SK-N-SH (cell line): ENCODE measurements at regions not wholly inside any gene's neighbourhood (a gene's known extent, or its start where the extent isn't known, plus 50 kb on each side); places are given as distances from the start of the nearest gene placed in this dataset.

Experiments
- CTCF ChIA-PET: fragments of 300-600, 350-600 bp; formaldehyde crosslinking; extraction: SDS; loops from one replicate; lab custom pipeline; 2021; lab: Yijun Ruan, JAX
- POLR2A ChIA-PET: fragments of 350-600 bp; sonication (Branson Sonifier 250); formaldehyde crosslinking; extraction: SDS; loops from one replicate; lab custom pipeline; 2020; ENCODE audit warnings: antibody characterized with exemption, inconsistent platforms; lab: Yijun Ruan, JAX
- DNase-seq: peaks from one replicate; pipeline ENCODE4 v3.0.0; 2012
- H2AFZ ChIP-seq: fragments of 200-600 bp; sonication (generic); 2 replicates; pipeline ENCODE4 v1.8.1; 2016; ENCODE audit warnings: antibody characterized with exemption, mild to moderate bottlenecking, low read depth
- H3F3A ChIP-seq: fragments of 200-600 bp; sonication (generic); replicated peaks from 2 replicates; pipeline ENCODE3; 2016; ENCODE audit warnings: antibody characterized with exemption, mild to moderate bottlenecking; ENCODE audit not compliant: insufficient read depth
- H3K27ac ChIP-seq, 2 experiments: fragments of 200-500 bp in 1 of 2; fragments of 200-600 bp in 1 of 2; sonication (Bioruptor generic) in 1 of 2; sonication (generic), shearing (Covaris generic) in 1 of 2; 2 replicates each; pipeline versions ENCODE4 v1.5.1 to v1.6.1; 2014 to 2016; ENCODE audit warnings: low read depth in 2 of 2, inconsistent platforms in 1 of 2, low read length in 1 of 2, mild to moderate bottlenecking in 1 of 2, mixed read lengths in 1 of 2
- H3K27me3 ChIP-seq: fragments of 200-600 bp; sonication (generic), shearing (Covaris generic); 2 replicates; pipeline ENCODE4 v1.6.1; 2016; ENCODE audit warnings: mixed run types; ENCODE audit not compliant: insufficient read depth
- H3K36me3 ChIP-seq, 2 experiments: fragments of 200-500 bp in 1 of 2; fragments of 200-600 bp in 1 of 2; sonication (Bioruptor generic) in 1 of 2; sonication (generic) in 1 of 2; replicated peaks in 1 of 2; 2 replicates each; pipeline versions ENCODE3 to v1.5.1; 2014 to 2016; ENCODE audit warnings: low read length in 1 of 2, mild to moderate bottlenecking in 1 of 2; ENCODE audit not compliant: insufficient read depth in 2 of 2, control insufficient read depth in 1 of 2
- H3K4me1 ChIP-seq, 2 experiments: fragments of 200-500 bp in 1 of 2; fragments of 200-600 bp in 1 of 2; sonication (Bioruptor generic) in 1 of 2; sonication (generic), shearing (Covaris generic) in 1 of 2; 2 replicates each; pipeline versions ENCODE4 v1.5.1 to v1.6.1; 2014 to 2016; ENCODE audit warnings: low read depth in 1 of 2, low read length in 1 of 2, mixed run types in 1 of 2; ENCODE audit not compliant: insufficient read depth in 2 of 2, control insufficient read depth in 1 of 2
- H3K4me2 ChIP-seq: fragments of 200-600 bp; sonication (generic), shearing (Covaris generic); 2 replicates; pipeline ENCODE4 v1.6.1; 2017; ENCODE audit warnings: mixed run types
- H3K4me3 ChIP-seq, 2 experiments: fragments of 200-500 bp in 1 of 2; fragments of 200-600 bp in 1 of 2; sonication (Bioruptor generic) in 1 of 2; sonication (generic), shearing (Covaris generic) in 1 of 2; 2 replicates each; pipeline versions ENCODE4 v1.5.1 to v1.8.1; 2014 to 2016; ENCODE audit warnings: low read depth in 2 of 2, inconsistent platforms in 1 of 2, low read length in 1 of 2, mild to moderate bottlenecking in 1 of 2, mixed read lengths in 1 of 2, moderate library complexity in 1 of 2
- H3K79me2 ChIP-seq: fragments of 200-600 bp; sonication (generic); 2 replicates; pipeline ENCODE4 v1.8.1; 2017; ENCODE audit warnings: mild to moderate bottlenecking; ENCODE audit not compliant: insufficient read depth
- H3K9ac ChIP-seq: fragments of 200-600 bp; sonication (generic); 2 replicates; pipeline ENCODE4 v1.6.1; 2017; ENCODE audit warnings: mixed run types
- H3K9me2 ChIP-seq: fragments of 200-600 bp; sonication (generic); 2 replicates; pipeline ENCODE4 v1.6.1; 2017; ENCODE audit warnings: mixed run types
- H3K9me3 ChIP-seq: fragments of 200-600 bp; sonication (generic); 2 replicates; pipeline ENCODE4 v1.6.1; 2017; ENCODE audit warnings: mixed run types, mild to moderate bottlenecking, moderate library complexity
- H4K20me1 ChIP-seq: fragments of 200-600 bp; sonication (generic); 2 replicates; pipeline ENCODE4 v1.6.1; 2017; ENCODE audit warnings: mild to moderate bottlenecking, mixed run types; ENCODE audit not compliant: insufficient read depth
- CHD2 ChIP-seq: fragments of 150-350 bp; IDR thresholded peaks from 2 replicates; pipeline ENCODE4 v1.6.1; 2018; ENCODE audit warnings: low read length; ENCODE audit not compliant: partially characterized antibody
- CTCF ChIP-seq: fragments of 200-600 bp; sonication (generic); IDR thresholded peaks from 2 replicates; pipeline ENCODE4 v1.6.1; 2017; ENCODE audit warnings: antibody characterized with exemption, mild to moderate bottlenecking, moderate library complexity
- ELF1 ChIP-seq: IDR thresholded peaks from 2 replicates; pipeline ENCODE4 v1.4.0; 2012
- FOSL2 ChIP-seq: IDR thresholded peaks from 2 replicates; pipeline ENCODE4 v1.4.0; 2012; ENCODE audit warnings: low read depth, mild to moderate bottlenecking, moderate library complexity, borderline replicate concordance
- FOXM1 ChIP-seq: IDR thresholded peaks from 2 replicates; pipeline ENCODE4 v1.4.0; 2012; ENCODE audit warnings: low read depth, mild to moderate bottlenecking
- MAX ChIP-seq: IDR thresholded peaks from 2 replicates; pipeline ENCODE4 v1.4.0; 2012; ENCODE audit warnings: low read depth
- MEF2A ChIP-seq: IDR thresholded peaks from 2 replicates; pipeline ENCODE4 v1.4.0; 2012; ENCODE audit warnings: low read depth, borderline replicate concordance
- MXI1 ChIP-seq: IDR thresholded peaks from 2 replicates; pipeline ENCODE4 v1.6.1; 2012; ENCODE audit warnings: mild to moderate bottlenecking, low read depth, low read length, improper control_type of control experiment
- NFIC ChIP-seq: IDR thresholded peaks from 2 replicates; pipeline ENCODE4 v1.4.0; 2012; ENCODE audit warnings: borderline replicate concordance
- NRF1 ChIP-seq: IDR thresholded peaks from 2 replicates; pipeline ENCODE4 v1.6.1; 2012; ENCODE audit warnings: low read depth, mild to moderate bottlenecking, low read length
- PBX3 ChIP-seq: IDR thresholded peaks from 2 replicates; pipeline ENCODE4; 2012
- POLR2AphosphoS5 ChIP-seq: IDR thresholded peaks from 2 replicates; pipeline ENCODE4 v1.6.1; 2012; ENCODE audit warnings: low read depth, low read length
- REST ChIP-seq: IDR thresholded peaks from 2 replicates; pipeline ENCODE4 v1.6.1; 2012; ENCODE audit warnings: mild to moderate bottlenecking, low read depth, low read length, moderate library complexity
- RFX5 ChIP-seq: IDR thresholded peaks from 2 replicates; pipeline ENCODE4 v1.6.1; 2012; ENCODE audit warnings: mild to moderate bottlenecking, improper control_type of control experiment, low read length
- RXRA ChIP-seq: IDR thresholded peaks from 2 replicates; pipeline ENCODE4 v1.4.0; 2012; ENCODE audit warnings: low read depth, mild to moderate bottlenecking, borderline replicate concordance
- SIN3A ChIP-seq: IDR thresholded peaks from 2 replicates; pipeline ENCODE4 v1.6.1; 2012; ENCODE audit warnings: low read depth, mild to moderate bottlenecking, low read length, moderate library complexity, borderline replicate concordance
- TAF1 ChIP-seq: IDR thresholded peaks from 2 replicates; pipeline ENCODE4 v1.6.1; 2012; ENCODE audit warnings: low read depth, mild to moderate bottlenecking, low read length, moderate library complexity, borderline replicate concordance
- TCF12 ChIP-seq: IDR thresholded peaks from 2 replicates; pipeline ENCODE4 v1.4.0; 2012
- YY1 ChIP-seq: IDR thresholded peaks from 2 replicates; pipeline ENCODE4 v1.4.0; 2012; ENCODE audit warnings: low read depth, mild to moderate bottlenecking
- ZBTB33 ChIP-seq: IDR thresholded peaks from 2 replicates; pipeline ENCODE4 v1.4.0; 2012; ENCODE audit warnings: low read depth, borderline replicate concordance
- WGBS: methylation state at CpG from one replicate; pipeline ENCODE4 v1.1.6; 2017; ENCODE audit warnings: low lambda C conversion rate; 5-methylcytosine and 5-hydroxymethylcytosine counted together

GRCh38 chr13:50081679-50082425, 66.6 kb downstream of the KCNRG start:
- Histone ChIP-seq H3K9me3 (no peaks in the 10 kb centered on the region), H3K9ac (peak overlapping the region; percentile 96), H3K27me3 (no peaks in the 10 kb centered on the region), H3K4me1 (peaks cover 5 to 7% of the 10 kb centered on the region in 2 experiments; a peak in 3 of 4 replicates), H3K27ac (peak overlapping the region; percentile 85 to 90), H3K4me2 (peak overlapping the region; percentile 87), H4K20me1 (peaks cover 23% of the 10 kb centered on the region; the same call in 1 of the 2 replicates)
- DNase-seq, result peak; percentile 94
- under 1% methylated on average over 45 of the region's 49 CpGs for WGBS
- POLR2A ChIA-PET, result interaction anchor here (0.6 to 3.1 kb wide), 4 partner anchors 44 to 448 kb away, joined by 3 to 14 read pairs (median 8); partner anchors contain the start of genes SPRYD7 and TRIM13
- TF ChIP-seq ZBTB33, result no peak
- TF ChIP-seq MXI1, result no peak
- peak; percentile 3; the same call in 1 of the 2 replicates for TF ChIP-seq TCF12
- TF ChIP-seq CHD2, result peak; percentile 51
- TF ChIP-seq SIN3A, result peak; percentile 79; the same call in 1 of the 2 replicates
- peak; percentile 12; the same call in 1 of the 2 replicates for TF ChIP-seq MAX
- peak; percentile 98 for TF ChIP-seq NRF1
- TF ChIP-seq FOXM1, result 0 out of 2 replicates have a peak, but pooled peaks have one; percentile 12
- TF ChIP-seq REST, result no peak
- TF ChIP-seq FOSL2, result no peak
- no peak for TF ChIP-seq RXRA
- peak; percentile 83 for TF ChIP-seq YY1
- no peak for TF ChIP-seq RFX5
- TF ChIP-seq CTCF, result peak; percentile 46
- peak; percentile 74; the same call in 1 of the 2 replicates for TF ChIP-seq TAF1
- no peak for TF ChIP-seq NFIC
- peak; percentile 79 for TF ChIP-seq PBX3
- TF ChIP-seq ELF1, result no peak
- TF ChIP-seq MEF2A, result no peak
- TF ChIP-seq POLR2AphosphoS5, result peak; percentile 67
- TF ChIP-seq, all 33 proteins: peak for 11
- CTCF ChIA-PET, result interaction anchor here (0.6 to 5.0 kb wide), 14 partner anchors 15 to 830 kb away, joined by 3 to 35 read pairs (median 6); partner anchors contain the start of genes SPRYD7 and TRIM13
- H3K9me2 ChIP-seq, result no peaks in the 10 kb centered on the region
- H3K79me2 ChIP-seq, result peaks cover 88% of the 10 kb centered on the region
- H3K4me3 ChIP-seq, result peak overlapping the region; percentile 93 to 95
- H3K36me3 ChIP-seq, result peaks cover 0 to 4% of the 10 kb centered on the region in 2 experiments
- H3F3A ChIP-seq, result peaks cover 18% of the 10 kb centered on the region
- peak overlapping the region; percentile 89 for H2AFZ ChIP-seq
